GM12892 (cell line): ENCODE measurements at regions not wholly inside any gene's neighbourhood (a gene's known extent, or its start where the extent isn't known, plus 50 kb on each side); places are given as distances from the start of the nearest gene placed in this dataset.

Source experiments
- POLR2A ChIP-seq: IDR thresholded peaks from 2 replicates; pipeline ENCODE4 v1.6.1; 2011; ENCODE audit warnings: low read depth, low read length, control low read depth
- TAF1 ChIP-seq: IDR thresholded peaks from 2 replicates; pipeline ENCODE4 v1.6.1; 2011; ENCODE audit warnings: low read depth, mild to moderate bottlenecking, control low read depth, low read length, borderline replicate concordance

DNA sequence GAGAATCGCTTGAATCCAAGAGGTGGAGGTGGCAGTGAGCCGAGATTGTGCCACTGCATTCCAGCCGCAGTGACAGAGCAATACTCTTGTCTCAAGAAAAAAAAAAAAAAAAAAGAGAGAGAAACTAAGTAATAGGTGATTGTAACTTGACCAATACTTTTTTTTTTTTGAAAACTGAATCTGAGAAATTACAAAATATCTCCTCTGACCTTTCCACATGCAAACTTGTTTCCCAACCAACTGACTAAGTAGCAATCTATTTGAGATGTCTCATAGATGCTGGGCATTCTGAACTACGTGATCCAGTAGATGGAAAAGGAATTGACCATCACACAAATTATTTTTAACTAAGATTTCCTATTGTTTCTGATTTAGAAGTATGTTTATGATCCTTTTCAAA, 407.3 kb upstream of the CHORDC1 start:
- TF ChIP-seq POLR2A (no peak), TAF1 (no peak)
